GM19238 (cell line): ENCODE measurements at regions not wholly inside any gene's neighbourhood (a gene's known extent, or its start where the extent isn't known, plus 50 kb on each side); places are given as distances from the start of the nearest gene placed in this dataset.

Experiments
- DNase-seq: peaks from one replicate; pipeline ENCODE4 v3.0.0; 2011; ENCODE audit warnings: low spot score; ENCODE audit not compliant: insufficient read length

DNA sequence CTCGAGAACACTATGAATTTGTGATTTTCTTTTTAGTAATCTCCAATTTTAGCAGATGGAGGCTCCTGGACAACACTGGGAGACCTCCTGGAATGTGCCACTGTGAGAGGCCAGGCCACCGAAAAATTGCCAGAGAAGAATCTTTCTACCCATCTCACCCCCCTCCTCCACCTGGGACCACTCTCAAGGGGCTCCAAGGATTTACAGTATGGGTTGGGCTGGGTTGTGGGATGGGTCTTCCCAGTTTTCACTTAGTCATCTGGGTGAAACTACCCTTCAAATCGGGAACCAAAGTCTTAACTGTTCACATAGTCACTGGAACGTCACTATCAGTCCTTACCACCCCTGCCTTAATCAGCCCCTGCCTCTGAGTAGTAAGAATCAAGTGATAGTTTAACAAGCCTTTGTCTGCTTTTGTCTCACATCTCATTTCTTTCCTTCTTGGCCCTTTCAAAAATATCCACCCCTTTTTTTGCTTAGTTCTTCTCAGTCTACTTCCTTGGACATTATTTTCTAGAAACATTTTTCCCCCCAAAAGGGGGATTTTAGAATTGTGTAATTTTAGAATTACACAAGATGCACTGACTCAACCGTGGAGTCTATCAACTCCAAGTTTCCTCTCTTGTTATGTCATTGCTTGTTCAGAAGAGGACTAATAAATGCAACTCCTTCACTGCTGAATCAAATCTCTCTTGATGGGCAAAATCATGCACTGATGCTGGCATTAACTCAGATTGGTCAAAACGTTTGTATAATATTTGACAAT, 148.2 kb upstream of the MOCS1 start:
- DNase-seq, result no peak

DNA sequence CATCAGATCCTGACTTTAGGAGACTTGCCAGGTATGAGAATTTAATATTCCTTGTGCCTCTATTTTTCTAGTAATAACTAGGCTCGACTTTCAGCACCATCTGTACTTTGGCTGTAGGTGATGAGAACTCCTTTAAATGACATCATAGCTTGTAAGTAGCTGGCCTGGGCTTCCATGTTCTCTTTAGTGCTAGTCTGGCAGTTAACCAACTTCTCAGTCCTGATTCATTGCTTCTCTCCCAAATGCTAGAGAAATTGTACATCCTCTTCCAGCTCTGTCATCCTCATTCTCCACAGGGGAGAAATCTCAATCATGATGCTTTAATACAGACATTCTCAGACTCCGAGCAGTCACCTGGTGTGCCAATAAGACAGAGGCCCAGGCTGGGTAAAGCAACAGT, 143.5 kb upstream of the MOCS1 start:
- DNase-seq, result no peak

DNA sequence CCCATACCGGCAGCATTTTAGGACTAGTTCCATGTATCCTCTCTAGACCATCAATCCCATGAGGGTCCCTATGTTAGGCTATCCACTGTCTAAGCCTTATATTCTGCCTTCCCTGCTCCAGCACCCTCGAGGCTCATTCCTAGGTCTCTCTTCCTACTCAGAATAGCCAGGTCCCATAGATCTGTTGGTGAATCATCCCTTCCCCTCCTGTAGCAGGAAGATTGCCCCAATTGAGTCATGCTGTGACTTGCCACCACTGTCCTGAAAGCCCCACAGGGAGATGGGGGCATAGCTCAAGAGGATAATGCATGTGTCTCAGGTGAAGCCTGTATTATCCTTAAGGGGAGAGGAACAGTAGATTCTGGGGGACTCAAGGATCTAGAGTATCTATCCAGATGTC, 143.1 kb upstream of the MOCS1 start:
- DNase-seq, result no peak

DNA sequence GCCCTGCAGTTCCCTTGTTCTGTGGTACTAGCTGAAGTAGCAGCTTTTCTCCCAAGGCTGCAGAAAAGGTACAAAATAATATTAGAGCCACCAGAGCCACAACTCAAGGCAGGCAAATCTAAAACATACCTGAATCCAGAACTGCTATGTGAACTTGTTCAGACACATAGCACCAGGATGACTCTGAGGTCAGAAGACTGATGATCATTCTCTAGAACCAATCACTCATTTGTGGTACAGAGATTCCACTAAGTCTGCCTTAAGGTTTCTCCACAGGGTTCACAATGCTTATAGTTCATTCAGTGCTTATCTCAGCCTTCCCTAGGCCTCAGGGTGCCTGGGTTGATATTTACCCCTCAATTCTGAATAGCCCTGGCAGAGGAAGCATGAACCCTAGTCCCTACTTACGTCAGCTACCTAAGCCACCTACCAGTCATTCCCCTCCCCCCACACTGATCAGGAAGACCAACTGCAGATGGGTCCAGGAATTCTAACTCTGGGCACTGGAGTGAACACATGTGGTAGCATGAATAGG, 140.9 kb upstream of the MOCS1 start:
- DNase-seq, result no peak

DNA sequence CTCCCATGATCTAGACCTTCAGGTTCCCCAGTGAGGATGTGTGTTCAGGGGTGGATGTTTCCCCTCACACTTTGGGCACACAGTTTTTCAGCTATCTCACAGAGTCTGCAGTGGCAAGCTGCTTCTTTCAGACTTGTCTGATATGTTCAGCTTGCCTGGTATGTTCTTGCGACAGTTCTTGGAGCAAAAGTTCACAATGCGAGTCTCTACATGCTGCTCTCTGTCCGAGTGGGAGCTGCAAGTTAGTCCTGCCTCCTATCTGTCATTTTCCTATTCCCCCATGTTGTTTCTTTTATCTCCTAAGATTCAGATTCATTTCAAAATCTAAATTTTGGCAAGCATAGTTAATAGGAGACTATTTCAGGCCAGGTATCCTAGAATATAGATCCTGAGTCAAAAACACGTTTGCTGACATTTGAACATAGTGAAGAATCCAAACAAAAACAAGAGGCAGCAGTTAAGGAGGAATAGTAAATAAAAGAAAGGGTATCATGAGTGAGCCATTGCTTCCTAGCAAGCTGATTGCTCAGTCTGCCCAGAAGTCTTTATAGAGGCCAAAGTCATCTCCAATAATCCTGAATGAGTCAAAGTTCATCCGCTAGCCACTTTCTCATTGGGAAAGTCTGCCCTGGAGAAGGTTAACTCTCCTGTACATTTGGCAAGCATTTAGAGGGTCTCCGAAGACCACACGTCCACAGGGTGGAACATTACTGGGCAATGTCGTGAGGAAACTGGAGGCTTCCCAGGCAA, 140.2 kb upstream of the MOCS1 start:
- no peak for DNase-seq

DNA sequence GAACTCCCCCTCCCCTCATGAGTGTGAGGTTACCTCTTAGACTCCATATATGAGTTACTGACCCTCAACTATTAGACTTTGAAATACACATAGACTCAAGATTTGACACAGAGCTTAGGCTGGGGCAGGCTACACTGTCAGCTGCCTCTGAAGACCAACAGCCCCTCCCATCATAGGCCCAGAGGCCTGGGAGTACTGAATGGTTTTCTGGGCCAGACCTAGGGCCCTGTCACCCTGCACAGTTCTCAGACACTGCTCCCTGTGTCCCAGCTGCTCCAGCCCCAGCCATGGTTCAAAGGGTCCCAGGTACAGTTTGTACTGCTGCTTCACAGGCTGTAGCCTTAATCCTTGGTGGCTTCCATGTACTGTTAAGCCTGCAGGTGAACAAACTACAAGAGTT, 132.1 kb upstream of the MOCS1 start:
- no peak for DNase-seq

DNA sequence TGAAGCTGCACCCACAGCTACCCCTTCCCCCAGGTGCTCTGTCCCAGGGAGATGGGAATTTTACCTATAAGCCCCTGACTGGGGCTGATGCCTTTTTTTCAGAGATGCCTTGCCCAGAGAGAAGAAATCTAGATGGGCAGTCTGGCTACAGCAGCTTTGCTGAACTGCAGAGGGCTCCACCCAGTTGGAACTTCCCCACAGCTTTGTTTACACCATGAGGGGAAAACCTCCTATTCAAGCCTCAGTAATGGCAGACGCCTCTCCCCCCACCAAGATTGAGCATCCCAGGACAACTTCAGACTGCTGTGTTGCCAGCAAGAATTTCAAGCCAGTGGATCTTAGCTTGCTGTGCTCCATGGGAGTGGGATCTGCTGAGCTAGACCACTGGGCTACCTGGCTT, 122.6 kb upstream of the MOCS1 start:
- DNase-seq, result no peak

DNA sequence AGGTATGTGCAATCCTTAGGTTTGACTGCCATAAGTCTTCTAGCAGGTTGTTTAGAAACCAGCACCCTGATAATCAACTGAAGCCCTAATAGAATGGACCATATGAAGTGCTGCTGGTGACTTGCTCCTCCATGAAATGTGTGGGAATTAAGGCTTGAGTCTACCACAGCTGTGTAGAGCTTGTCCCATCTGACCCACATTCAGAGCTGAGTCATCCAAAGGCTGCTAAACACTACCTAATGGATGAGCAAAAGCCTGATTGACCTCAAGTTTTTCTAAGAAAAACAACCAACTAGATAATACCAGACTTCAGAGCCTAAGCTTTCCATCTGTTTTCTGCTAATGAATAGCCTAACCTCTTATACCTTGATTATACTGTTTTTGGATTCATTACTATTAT, 120.3 kb upstream of the MOCS1 start:
- DNase-seq, result no peak

DNA sequence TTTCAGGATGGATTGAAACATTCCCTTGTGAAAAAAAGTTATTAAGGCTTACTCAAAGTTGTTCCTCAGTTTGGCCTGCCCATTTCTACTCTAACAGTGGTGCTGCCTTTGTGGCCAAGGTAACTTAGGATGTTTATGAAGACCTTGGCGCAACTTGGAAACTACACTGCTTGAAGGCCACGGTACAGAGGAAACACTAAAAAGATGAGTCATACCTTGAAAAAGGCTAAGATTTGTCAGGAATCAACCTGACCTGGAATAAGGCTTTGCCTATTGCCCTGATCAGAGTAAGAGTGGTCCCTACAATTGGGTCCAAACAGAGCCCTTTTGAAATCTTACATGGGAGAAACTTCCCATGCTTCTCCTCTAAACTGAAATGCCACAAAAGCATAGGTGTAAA, 119.9 kb upstream of the MOCS1 start:
- DNase-seq, result no peak

DNA sequence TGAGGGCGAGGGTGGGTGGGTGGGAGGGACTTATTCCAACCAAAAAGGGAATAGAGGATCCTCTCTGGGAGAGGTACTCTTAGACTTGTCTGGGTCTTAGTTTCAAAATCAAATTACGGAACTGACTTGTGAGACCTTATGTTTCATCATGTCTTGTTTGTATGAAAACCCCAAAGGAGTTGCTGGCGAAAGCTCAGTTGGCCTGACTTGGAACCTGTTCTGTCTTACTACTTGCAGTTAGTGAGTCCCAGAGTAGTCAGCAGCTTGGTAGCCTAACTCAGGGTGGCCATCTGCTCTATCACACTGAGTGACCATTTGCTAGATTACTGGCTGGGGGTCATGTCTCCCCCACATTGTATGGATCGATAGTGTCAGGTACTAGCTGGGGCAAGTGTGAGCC, 114.9 kb upstream of the MOCS1 start:
- no peak for DNase-seq

DNA sequence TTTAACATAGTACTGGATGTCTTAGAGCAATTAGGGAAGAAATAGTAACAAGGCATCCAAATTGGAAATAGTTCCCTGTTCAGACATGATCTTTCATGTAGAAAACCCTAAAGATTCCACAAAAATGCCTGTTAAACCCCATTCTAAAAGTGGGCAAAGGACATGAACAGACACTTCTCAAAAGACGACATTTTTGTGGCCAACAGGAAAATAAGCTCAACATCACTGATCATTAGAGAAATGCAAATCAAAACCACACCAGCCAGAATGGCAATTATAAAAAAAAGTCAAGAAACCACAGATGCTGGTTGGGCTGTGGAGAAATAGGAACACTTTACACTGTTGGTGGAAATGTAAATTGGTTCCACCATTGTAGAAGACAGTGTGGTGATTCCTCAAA, 109.9 kb upstream of the MOCS1 start:
- DNase-seq, result no peak

DNA sequence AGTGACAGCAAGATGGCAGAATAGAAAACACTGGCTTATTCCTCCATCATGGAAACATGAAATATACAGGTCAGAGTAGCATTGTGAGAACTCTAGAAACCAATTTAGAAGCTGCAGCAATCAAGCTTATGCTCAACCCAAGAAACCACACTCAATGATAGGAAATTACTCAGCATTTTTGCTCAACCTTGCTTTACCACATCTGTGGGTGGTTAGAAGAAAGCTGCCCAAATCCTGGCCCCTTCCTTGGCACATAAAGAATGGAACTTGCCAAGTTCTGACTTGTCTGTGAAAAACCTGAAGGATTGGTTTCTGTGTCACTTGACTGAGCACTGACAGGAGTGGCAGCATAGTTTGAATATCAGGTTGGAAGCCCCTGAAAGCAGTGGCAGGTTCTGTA, 108.0 kb upstream of the MOCS1 start:
- no peak for DNase-seq

DNA sequence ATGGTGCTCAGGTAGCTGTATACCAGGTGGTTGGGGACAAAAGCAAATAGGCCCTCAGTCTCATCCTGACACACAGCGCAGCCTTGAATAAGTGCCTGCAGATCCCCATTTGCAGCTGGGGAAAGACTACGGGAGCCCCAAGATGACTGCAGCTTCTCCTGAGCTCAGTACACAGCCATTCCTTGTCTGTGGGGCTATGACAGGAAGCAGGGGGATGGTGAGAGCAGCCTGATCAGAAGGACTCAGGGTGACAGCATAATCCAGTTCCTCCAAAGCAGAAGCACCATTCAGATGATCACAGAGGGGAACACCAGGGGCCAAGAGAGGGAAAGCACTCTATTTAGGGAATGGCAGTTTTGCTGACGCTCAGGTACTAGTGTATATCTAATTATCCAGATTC, 104.8 kb upstream of the MOCS1 start:
- DNase-seq, result no peak

DNA sequence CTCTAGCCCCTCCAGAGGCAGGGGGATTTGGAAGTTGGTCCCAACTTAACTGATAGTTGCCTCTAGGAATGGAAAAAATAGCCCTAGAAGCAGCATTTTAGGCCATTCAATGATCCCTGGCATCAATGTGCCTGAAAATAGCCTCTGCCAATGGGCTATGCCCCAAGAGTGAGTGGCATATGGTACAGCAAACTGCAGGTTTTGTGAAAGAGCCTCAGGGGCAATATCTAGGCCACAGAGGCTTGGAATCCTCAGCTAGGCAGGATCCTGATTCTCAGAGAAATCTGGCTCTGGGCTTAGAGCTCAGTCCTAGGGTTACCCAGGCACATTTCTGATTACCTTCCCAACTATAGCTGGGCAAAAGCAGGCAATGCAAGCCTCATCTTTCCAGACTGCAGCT, 104.4 kb upstream of the MOCS1 start:
- DNase-seq, result no peak

DNA sequence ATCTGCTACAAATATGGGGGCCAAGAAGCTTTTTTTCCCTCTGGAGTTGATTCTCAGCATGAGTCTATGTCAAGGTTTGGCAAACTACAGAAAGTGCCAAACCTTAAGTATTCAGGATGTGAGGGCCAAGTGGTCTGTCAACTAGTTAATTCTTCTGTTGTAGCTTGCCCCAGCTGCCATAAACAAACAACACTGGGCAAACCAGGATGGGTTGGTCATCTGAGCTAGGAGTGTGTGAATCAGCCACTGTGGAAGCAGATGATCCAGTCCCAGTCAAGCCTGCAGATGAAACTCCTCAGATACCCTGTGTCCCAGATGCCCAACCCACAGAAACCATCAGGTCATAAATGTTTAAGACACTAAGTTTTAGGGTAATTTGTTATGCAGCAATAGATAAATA, 103.0 kb upstream of the MOCS1 start:
- no peak for DNase-seq

DNA sequence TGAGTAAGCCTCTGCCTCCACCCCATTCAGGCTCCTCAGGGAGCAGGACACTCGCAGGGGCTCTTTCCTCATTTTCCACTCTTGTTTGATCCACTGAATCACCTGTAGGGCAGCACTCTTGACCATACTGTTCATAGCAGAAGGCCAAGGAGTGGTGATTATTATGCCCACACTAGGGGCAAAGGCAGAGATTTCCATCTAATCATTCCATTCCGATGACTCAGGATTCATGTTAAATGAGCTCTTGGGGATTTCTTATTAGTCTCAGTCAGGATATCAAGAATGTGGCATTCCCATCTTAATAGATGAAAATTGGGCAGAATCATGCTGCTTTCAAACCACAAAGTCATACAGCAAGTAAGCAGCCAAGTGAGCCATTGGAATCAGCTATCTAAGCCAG, 101.9 kb upstream of the MOCS1 start:
- no peak for DNase-seq

DNA sequence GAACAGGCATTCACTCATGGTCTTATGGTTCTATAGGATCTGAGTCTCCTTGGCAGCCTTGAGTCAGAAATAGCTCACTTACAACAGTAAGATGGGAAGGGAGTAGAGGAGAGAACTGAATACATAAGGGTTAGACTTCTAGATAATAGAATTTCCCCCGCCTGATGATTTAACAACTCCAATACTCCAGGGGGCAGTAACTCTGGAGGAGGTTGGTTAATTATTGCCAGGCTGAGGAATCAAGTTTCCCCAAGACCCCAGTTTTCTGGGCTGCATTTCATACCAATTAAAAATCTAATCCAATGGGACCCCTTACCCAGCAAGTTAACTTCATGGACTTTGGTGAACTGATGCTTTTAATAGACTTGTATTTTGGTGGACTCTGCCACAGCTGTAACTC, 94.2 kb upstream of the MOCS1 start:
- DNase-seq, result no peak

DNA sequence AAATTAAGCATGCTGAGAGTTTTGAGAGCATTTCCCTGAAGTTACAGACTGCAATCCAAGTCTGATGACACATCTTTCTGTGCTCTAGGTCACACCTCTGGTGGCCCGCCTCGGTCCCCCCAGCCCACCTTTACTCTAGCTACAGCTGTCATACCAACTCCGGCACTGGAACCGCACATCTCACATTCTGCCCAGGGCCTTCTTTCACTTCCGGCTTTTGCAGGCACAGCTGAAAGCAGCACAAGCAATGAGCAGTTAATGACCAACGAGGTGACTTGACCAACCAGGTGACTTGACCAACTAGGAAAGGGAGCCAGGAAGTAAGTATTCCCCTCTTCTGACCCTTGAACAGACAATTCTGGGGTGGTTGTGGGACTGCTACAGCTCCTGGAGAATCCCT, 88.6 kb upstream of the MOCS1 start:
- DNase-seq, result no peak

DNA sequence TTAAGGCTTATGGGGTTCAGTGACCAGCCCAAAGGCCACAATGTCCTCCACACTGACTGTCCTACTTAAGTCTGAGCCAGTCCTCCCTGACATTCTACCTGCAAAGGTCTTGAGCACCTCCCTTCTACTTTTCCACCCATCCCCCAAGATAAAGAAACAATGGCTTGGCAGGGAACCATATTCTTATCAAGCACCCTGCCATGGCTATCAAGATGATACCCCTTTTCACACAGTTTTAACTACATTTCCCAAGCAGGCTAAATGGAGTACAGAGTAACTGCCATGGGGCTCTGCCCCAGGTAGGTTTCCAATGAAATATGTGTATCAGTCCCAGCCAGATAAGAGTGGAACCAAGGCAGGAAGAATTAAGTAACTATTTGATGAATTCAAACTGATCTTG, 85.9 kb upstream of the MOCS1 start:
- DNase-seq, result no peak

DNA sequence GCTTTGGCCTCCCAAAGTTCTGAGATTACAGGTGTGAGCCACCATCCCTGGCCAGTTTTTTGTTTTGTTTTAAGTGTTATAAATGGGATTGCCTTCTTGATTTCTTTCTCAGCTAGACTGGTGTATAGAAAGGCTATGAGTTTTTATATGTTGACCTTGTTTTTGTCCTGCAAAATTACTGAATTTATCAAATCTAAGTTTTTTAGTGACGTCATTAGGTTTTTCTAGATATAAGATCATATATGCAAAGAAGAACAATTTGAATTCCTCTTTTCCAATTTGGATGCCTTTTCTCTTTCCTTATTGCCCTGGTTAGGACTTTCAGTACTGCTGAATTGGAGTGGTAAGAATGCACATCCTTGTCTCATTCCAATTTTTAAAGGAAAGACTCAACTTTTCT, 81.3 kb upstream of the MOCS1 start:
- DNase-seq, result no peak

DNA sequence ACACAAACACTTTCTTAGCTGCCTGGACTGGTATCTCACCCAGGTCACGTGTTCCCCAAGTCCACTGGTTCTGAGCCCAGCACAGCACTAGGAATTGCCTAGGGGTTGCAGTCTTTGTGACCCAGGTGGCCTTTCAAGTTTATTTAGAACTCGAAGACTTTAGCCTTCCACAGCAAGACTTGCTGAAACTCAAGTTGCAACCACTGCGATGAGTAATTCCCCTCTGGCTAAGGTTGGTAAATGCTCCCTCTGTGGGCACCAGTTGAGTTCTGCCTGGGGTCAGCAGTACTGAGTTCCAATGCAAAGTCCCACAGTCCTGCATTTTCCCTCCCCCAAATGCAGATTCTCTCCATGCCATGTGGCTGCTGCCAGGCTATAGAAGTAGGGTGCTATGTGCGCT, 77.6 kb upstream of the MOCS1 start:
- no peak for DNase-seq

DNA sequence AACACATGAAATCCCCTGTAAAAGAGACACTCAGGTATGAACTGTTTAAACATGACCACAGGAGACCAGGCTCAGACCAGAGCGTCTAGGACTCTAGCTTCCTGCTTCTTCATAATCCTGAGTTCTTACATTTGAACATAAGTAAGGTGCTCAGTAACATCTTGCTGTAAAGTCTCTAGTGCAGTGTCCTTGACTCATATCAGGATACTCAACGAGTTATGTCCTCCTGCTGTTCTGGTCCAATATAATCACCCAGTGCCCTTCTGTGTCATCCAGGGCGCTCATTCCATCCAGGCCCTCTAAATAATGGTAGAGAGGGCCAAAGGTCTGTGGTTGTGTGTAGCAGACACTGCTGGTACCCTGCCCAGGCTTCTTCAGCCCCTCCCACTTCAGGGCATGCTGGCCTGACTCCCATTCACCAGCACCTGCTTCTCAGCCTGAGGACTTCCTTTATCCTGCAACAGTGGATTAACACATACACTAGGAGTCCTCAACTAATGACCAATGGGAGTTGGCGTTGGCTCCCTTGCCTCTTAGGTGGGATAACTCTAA, 66.8 kb upstream of the MOCS1 start:
- DNase-seq, result no peak
